Thyroid gland (tissue), 4 donors: ENCODE measurements at regions not wholly inside any gene's neighbourhood (a gene's known extent, or its start where the extent isn't known, plus 50 kb on each side); places are given as distances from the start of the nearest gene placed in this dataset.

ENCODE experiments used
- DNase-seq, 2 donors: peaks; one replicate each; pipeline ENCODE4 v3.0.0-alpha.2; 2019
- H3K27ac ChIP-seq, 3 donors: fragments of 200-600 bp; sonication (generic); 1 replicate in 2 of 3; 2 replicates in 1 of 3; pipeline ENCODE4 v1.5.1; 2016 to 2019; ENCODE audit warnings: mild to moderate bottlenecking in 1 of 3, moderate library complexity in 1 of 3
- H3K27me3 ChIP-seq: fragments of 200-600 bp; sonication (generic); one replicate; pipeline ENCODE4 v1.5.1; 2019
- H3K36me3 ChIP-seq, 2 donors: fragments of 200-600 bp; sonication (generic); one replicate each; pipeline ENCODE4 v1.5.1; 2016 to 2019
- H3K4me1 ChIP-seq, 2 donors: fragments of 200-600 bp; sonication (generic); one replicate each; pipeline ENCODE4 v1.5.1; 2017 to 2019
- H3K4me3 ChIP-seq, 3 donors: fragments of 200-600 bp; sonication (generic); replicated peaks in 1 of 3; 1 replicate in 2 of 3; 2 replicates in 1 of 3; pipeline ENCODE4 v1.5.1; 2016; ENCODE audit warnings: mild to moderate bottlenecking in 1 of 3
- H3K9me3 ChIP-seq: fragments of 200-600 bp; sonication (generic); one replicate; pipeline ENCODE4 v1.5.1; 2017
- CTCF ChIP-seq, 6 experiments: fragments of 200-600 bp in 3 of 6; fragments of 450-650 bp in 3 of 6; sonication (generic) in 3 of 6; IDR thresholded peaks; one replicate each; pipeline ENCODE4 v1.5.1; 2016 to 2019; ENCODE audit warnings: antibody characterized with exemption in 6 of 6, mild to moderate bottlenecking in 2 of 6, inconsistent platforms in 1 of 6, moderate library complexity in 1 of 6
- POLR2A ChIP-seq, 2 donors: fragments of 450-650 bp; IDR thresholded peaks; one replicate each; pipeline ENCODE4 v1.6.1; 2017; ENCODE audit warnings: antibody characterized with exemption in 2 of 2, mild to moderate bottlenecking in 2 of 2, moderate library complexity in 1 of 2
- WGBS, 2 donors: methylation state at CpG; one replicate each; pipeline ENCODE4 v1.1.5; 2017; 5-methylcytosine and 5-hydroxymethylcytosine counted together
- intact Hi-C: fragments of 100-400 bp; cut with DNase I; formaldehyde crosslinking; loops from one replicate; pipeline ENCODE4 v1.15.1; 2023

DNA sequence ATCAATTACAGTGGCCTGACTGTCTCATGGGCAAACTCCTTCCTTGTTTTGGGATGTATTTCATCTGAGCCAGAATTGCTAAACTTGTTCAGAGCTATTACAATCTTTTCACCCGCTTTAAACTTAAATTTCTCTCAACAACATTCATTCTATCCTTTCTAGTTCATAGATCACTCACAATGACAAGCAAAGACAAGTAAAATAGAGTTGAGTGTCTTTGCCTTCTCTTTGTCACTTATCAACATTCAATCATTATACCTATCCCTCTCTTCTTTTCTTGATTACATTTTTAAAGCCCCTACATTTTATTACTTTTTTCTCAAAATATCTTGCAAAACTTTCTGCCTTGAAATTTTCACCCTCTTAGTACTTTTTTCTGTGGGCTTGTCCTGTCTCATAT, 1113.1 kb downstream of the PCDH17 start:
- no peaks in the 10 kb centered on the region for H3K27me3 ChIP-seq
- intact Hi-C loops = no loop called here

DNA sequence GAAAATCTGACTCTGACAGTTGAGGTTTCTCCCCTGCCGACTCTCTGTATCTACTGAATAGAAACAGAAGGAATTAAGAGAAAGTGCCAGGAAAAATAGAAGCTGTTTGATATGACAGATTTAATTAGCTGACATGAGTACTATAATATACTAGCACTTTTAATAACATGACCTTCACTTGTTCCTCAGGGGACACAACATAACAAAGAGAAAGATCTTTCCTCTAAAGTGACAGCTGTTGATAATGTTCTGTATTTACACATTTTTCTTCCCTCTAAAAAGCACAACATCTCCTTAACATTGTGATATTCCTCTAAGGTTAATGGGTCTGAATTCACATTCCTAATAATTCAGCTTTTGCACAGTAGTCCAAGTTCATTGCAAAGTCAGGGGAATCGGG, 1136.0 kb downstream of the PCDH17 start:
- TF ChIP-seq POLR2A (IDR thresholded peaks at IDR 0.05) (no peak), CTCF (IDR thresholded peaks at IDR 0.05) (no peak)
- intact Hi-C loops = no loop called here
- H3K4me3 ChIP-seq = no peak overlapping the region
- WGBS, 2 donors = 60 to 73% methylated on average over 2 of the region's 2 CpGs
- no peaks in the 10 kb centered on the region for H3K4me1 ChIP-seq
- H3K27me3 ChIP-seq = no peaks in the 10 kb centered on the region
- H3K27ac ChIP-seq = no peak overlapping the region
- H3K36me3 ChIP-seq = no peaks in the 10 kb centered on the region
- H3K9me3 ChIP-seq = no peaks in the 10 kb centered on the region
- DNase-seq = no peak

More for the DNA sequence above, 1113.1 kb downstream of the PCDH17 start:
- no peak for DNase-seq
- Histone ChIP-seq H3K4me1 (no peaks in the 10 kb centered on the region), H3K4me3 (no peak overlapping the region), H3K27ac (no peak overlapping the region), H3K9me3 (no peaks in the 10 kb centered on the region), H3K36me3 (no peaks in the 10 kb centered on the region)
- no peak for TF ChIP-seq POLR2A (IDR thresholded peaks at IDR 0.05)
- no peak for TF ChIP-seq CTCF (IDR thresholded peaks at IDR 0.05)
- WGBS, 2 donors = 88 to 91% methylated on average over 1 of the region's 1 CpG

DNA sequence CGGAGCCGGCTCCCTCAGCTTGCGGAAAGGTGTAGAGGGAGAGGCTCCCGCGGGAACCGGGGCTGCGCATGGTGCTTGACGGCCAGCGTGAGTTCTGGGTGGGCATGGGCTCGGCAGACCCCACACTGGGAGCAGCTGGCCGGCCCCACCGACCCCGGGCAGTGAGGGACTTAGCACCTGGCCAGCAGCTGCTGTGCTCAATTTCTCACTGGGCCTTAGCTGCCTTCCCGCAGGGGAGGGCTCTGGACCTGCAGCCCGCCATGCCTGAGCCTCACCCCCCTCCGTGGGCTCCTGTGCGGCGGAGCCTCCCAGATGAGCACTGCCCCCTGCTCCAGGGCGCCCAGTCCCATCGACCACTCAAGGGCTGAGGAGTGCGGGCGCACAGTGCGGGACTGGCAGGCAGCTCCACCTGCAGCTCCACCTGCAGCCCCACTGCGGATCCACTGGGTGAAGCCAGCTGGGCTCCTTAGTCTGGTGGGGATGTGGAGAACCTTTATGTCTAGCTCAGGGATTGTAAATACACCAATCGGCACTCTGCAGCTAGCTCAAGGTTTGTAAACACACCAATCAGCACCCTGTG, 1141.8 kb downstream of the PCDH17 start:
- no peak for DNase-seq
- no peak overlapping the region for H3K4me3 ChIP-seq
- intact Hi-C loops = no loop called here
- no peak overlapping the region for H3K27ac ChIP-seq
- 92 to 96% methylated on average over 2 to 8 of the region's 25 CpGs for WGBS, 2 donors
- H3K27me3 ChIP-seq = no peaks in the 10 kb centered on the region
- H3K4me1 ChIP-seq = no peaks in the 10 kb centered on the region
- no peaks in the 10 kb centered on the region for H3K9me3 ChIP-seq
- no peaks in the 10 kb centered on the region for H3K36me3 ChIP-seq
- TF ChIP-seq POLR2A (IDR thresholded peaks at IDR 0.05) = no peak
- TF ChIP-seq CTCF (IDR thresholded peaks at IDR 0.05) = no peak

DNA sequence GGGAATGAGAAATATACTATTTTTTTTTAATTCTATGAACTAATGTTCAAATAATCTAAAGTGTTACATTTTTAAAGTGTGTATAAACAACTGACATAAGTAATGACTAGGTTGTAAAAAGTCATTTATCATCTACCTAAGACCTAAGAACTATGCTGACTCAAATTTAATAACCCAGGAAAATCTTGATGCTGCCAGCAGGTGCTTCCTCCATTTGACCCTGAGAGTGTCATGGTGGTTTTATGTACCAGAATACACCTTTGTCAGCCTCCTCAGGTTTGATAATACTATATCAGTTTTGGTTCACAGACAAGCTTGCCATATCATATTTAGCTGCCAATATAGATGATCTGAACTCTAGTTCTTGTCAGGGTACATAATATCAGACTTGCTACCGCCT, 1151.2 kb downstream of the PCDH17 start:
- Histone ChIP-seq H3K4me1 (no peaks in the 10 kb centered on the region), H3K36me3 (no peaks in the 10 kb centered on the region), H3K4me3 (no peak overlapping the region), H3K27me3 (no peaks in the 10 kb centered on the region), H3K9me3 (no peaks in the 10 kb centered on the region), H3K27ac (no peak overlapping the region)
- TF ChIP-seq POLR2A (IDR thresholded peaks at IDR 0.05) = no peak
- TF ChIP-seq CTCF (IDR thresholded peaks at IDR 0.05) = no peak
- intact Hi-C loops = no loop called here
- no peak for DNase-seq
- 93% methylated on average over 1 of the region's 1 CpG for WGBS, 2 donors

- TF ChIP-seq POLR2A (IDR thresholded peaks at IDR 0.05) = no peak
- H3K27ac ChIP-seq = no peak overlapping the region
- H3K4me3 ChIP-seq = no peak overlapping the region
- intact Hi-C loops = no loop called here
- no peaks in the 10 kb centered on the region for H3K9me3 ChIP-seq
- DNase-seq = no peak
- no peaks in the 10 kb centered on the region for H3K36me3 ChIP-seq
- H3K27me3 ChIP-seq = no peaks in the 10 kb centered on the region
- WGBS, 2 donors = 64 to 76% methylated on average over 2 of the region's 2 CpGs
- H3K4me1 ChIP-seq = no peaks in the 10 kb centered on the region
Observed at GRCh38 chr13:58792854-58793253, 1161.3 kb downstream of the PCDH17 start.

GRCh38 chr13:58795715-58796114, 1164.2 kb downstream of the PCDH17 start:
- no peak for DNase-seq
- 76 to 80% methylated on average over 2 of the region's 2 CpGs for WGBS, 2 donors
- Histone ChIP-seq H3K27me3 (no peaks in the 10 kb centered on the region), H3K27ac (no peak overlapping the region), H3K9me3 (no peaks in the 10 kb centered on the region), H3K4me1 (no peaks in the 10 kb centered on the region), H3K36me3 (no peaks in the 10 kb centered on the region), H3K4me3 (no peak overlapping the region)
- intact Hi-C loops = no loop called here
- TF ChIP-seq POLR2A (IDR thresholded peaks at IDR 0.05) (no peak), CTCF (IDR thresholded peaks at IDR 0.05) (no peak)
